Upper lobe of left lung (tissue), 6 donors: ENCODE measurements at regions not wholly inside any gene's neighbourhood (a gene's known extent, or its start where the extent isn't known, plus 50 kb on each side); places are given as distances from the start of the nearest gene placed in this dataset.

Experiments used
- ATAC-seq, 2 donors: fragments of 200-7000 bp; cut with Tn5 transposase; one replicate each; pipeline ENCODE4 v1.9.1; 2022; ENCODE audit warnings: mild to moderate bottlenecking in 2 of 2, moderate library complexity in 2 of 2; ENCODE audit not compliant: low FRiP score in 2 of 2
- DNase-seq, 2 donors: peaks; one replicate each; pipeline ENCODE4 v3.0.0-alpha.2; 2019 to 2020
- H3K27ac ChIP-seq, 4 donors: fragments of 200-600 bp; sonication (generic); one replicate each; pipeline ENCODE4 v1.5.1; 2016 to 2019
- H3K27me3 ChIP-seq, 4 donors: fragments of 200-600 bp; sonication (generic); one replicate each; pipeline ENCODE4 v1.5.1; 2017 to 2019
- H3K36me3 ChIP-seq, 4 donors: fragments of 200-600 bp; sonication (generic); one replicate each; pipeline ENCODE4 v1.5.1; 2016 to 2019
- H3K4me1 ChIP-seq, 4 donors: fragments of 200-600 bp; sonication (generic); one replicate each; pipeline ENCODE4 v1.5.1; 2018 to 2019
- H3K4me3 ChIP-seq, 4 donors: fragments of 200-600 bp; sonication (generic); one replicate each; pipeline ENCODE4 v1.5.1; 2017 to 2019; ENCODE audit warnings: mild to moderate bottlenecking in 2 of 4, moderate library complexity in 1 of 4
- H3K9me3 ChIP-seq, 4 donors: fragments of 200-600 bp; sonication (generic); one replicate each; pipeline ENCODE4 v1.5.1; 2018 to 2019
- CTCF ChIP-seq, 6 experiments: fragments of 450-650 bp in 4 of 6; fragments of 200-600 bp in 2 of 6; sonication (generic) in 2 of 6; IDR thresholded peaks; one replicate each; pipeline ENCODE4 v1.5.1; 2016 to 2019; ENCODE audit warnings: antibody characterized with exemption in 6 of 6
- EP300 ChIP-seq, 4 donors: sonication (generic); formaldehyde crosslinking; IDR thresholded peaks; one replicate each; pipeline ENCODE4 v1.5.1; 2017; ENCODE audit warnings: antibody characterized with exemption in 4 of 4, control low read depth in 2 of 4
- POLR2A ChIP-seq, 4 donors: fragments of 450-650 bp; IDR thresholded peaks; one replicate each; pipeline ENCODE4 v1.5.1; 2016 to 2017; ENCODE audit warnings: antibody characterized with exemption in 4 of 4, mild to moderate bottlenecking in 2 of 4
- POLR2AphosphoS5 ChIP-seq, 2 donors: sonication (generic); formaldehyde crosslinking; IDR thresholded peaks; one replicate each; pipeline ENCODE4 v1.5.1; 2017; ENCODE audit warnings: antibody characterized with exemption in 2 of 2
- WGBS, 2 donors: methylation state at CpG; one replicate each; pipeline ENCODE4 v1.1.5; 2017 to 2018; 5-methylcytosine and 5-hydroxymethylcytosine counted together
- donor health status: DM: no; HTN: no; CAD: no; lungs with moderate emphysema.
- donor health status: DM: no; HTN: yes; CAD: no; lungs with severe emphysema.

- Histone ChIP-seq H3K4me1 (no peaks in the 10 kb centered on the region), H3K36me3 (no peaks in the 10 kb centered on the region), H3K4me3 (no peak overlapping the region), H3K9me3 (no peaks in the 10 kb centered on the region), H3K27ac (no peak overlapping the region), H3K27me3 (no peaks in the 10 kb centered on the region)
- TF ChIP-seq EP300 (IDR thresholded peaks at IDR 0.05) (no peak), POLR2AphosphoS5 (IDR thresholded peaks at IDR 0.05) (no peak), POLR2A (IDR thresholded peaks at IDR 0.05) (no peak), CTCF (IDR thresholded peaks at IDR 0.05) (no peak)
- DNase-seq (no peak), ATAC-seq (no peak)
- WGBS, 2 donors: 63 to 64% methylated on average over 2 of the region's 2 CpGs
These were observed 976.9 kb downstream of the BRINP3 start for GRCh38 chr1:189500778-189501177.

GRCh38 chr1:189510827-189511226, 966.8 kb downstream of the BRINP3 start:
- DNase-seq (no peak), ATAC-seq (no peak)
- H3K4me3 ChIP-seq: no peak overlapping the region
- H3K27me3 ChIP-seq: no peaks in the 10 kb centered on the region
- no peaks in the 10 kb centered on the region for H3K36me3 ChIP-seq
- no peak for TF ChIP-seq POLR2A (IDR thresholded peaks at IDR 0.05)
- no peak for TF ChIP-seq CTCF (IDR thresholded peaks at IDR 0.05)
- TF ChIP-seq POLR2AphosphoS5 (IDR thresholded peaks at IDR 0.05): no peak
- no peak for TF ChIP-seq EP300 (IDR thresholded peaks at IDR 0.05)
- peaks cover 0 to 2% (median 0%) of the 10 kb centered on the region in 4 donors for H3K9me3 ChIP-seq
- no peak overlapping the region for H3K27ac ChIP-seq
- no peaks in the 10 kb centered on the region for H3K4me1 ChIP-seq

- no peak for TF ChIP-seq POLR2A (IDR thresholded peaks at IDR 0.05)
- TF ChIP-seq POLR2AphosphoS5 (IDR thresholded peaks at IDR 0.05): no peak
- TF ChIP-seq CTCF (IDR thresholded peaks at IDR 0.05): no peak
- no peak for TF ChIP-seq EP300 (IDR thresholded peaks at IDR 0.05)
- ATAC-seq: no peak
- 85% methylated on average over 6 of the region's 6 CpGs; no CpG with 5 or more reads in 1 of the 2 donors for WGBS, 2 donors
- no peaks in the 10 kb centered on the region for H3K36me3 ChIP-seq
- no peak for DNase-seq
- H3K27ac ChIP-seq: no peak overlapping the region
- no peaks in the 10 kb centered on the region for H3K27me3 ChIP-seq
- no peak overlapping the region for H3K4me3 ChIP-seq
- no peaks in the 10 kb centered on the region for H3K4me1 ChIP-seq
- H3K9me3 ChIP-seq: peaks cover 0 to 2% (median 0%) of the 10 kb centered on the region in 4 donors
These were observed 964.6 kb downstream of the BRINP3 start for GRCh38 chr1:189513091-189513490.

DNA sequence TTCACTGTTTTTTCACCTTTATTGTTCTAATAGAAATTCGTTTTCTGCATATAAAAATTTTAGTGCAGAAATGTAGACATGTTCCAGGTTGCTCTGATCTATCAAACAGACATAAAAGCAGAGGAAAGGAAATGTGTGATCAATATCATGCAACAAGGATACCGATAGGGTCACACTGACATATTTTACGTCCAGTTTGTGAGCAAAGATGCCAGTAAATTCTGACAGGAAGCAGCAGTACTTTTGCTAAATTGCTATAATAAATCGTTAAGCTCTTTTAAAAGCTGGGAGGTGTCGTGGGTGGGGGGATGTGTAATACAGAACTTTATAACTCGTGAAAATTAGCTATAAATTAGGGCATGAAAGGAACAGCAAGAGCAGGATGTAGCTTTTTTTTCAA, 955.2 kb downstream of the BRINP3 start:
- Histone ChIP-seq H3K9me3 (no peaks in the 10 kb centered on the region), H3K27me3 (no peaks in the 10 kb centered on the region), H3K4me1 (no peaks in the 10 kb centered on the region), H3K4me3 (no peak overlapping the region), H3K36me3 (no peaks in the 10 kb centered on the region), H3K27ac (no peak overlapping the region)
- ATAC-seq: no peak
- TF ChIP-seq POLR2A (IDR thresholded peaks at IDR 0.05) (no peak), CTCF (IDR thresholded peaks at IDR 0.05) (no peak), POLR2AphosphoS5 (IDR thresholded peaks at IDR 0.05) (no peak), EP300 (IDR thresholded peaks at IDR 0.05) (no peak)
- DNase-seq: no peak
- 53 to 69% methylated on average over 6 of the region's 6 CpGs for WGBS, 2 donors

GRCh38 chr1:189524501-189524900, 953.2 kb downstream of the BRINP3 start:
- ATAC-seq (no peak), DNase-seq (no peak)
- TF ChIP-seq EP300 (IDR thresholded peaks at IDR 0.05) (no peak), POLR2AphosphoS5 (IDR thresholded peaks at IDR 0.05) (no peak), CTCF (IDR thresholded peaks at IDR 0.05) (no peak), POLR2A (IDR thresholded peaks at IDR 0.05) (no peak)
- no peaks in the 10 kb centered on the region for H3K27me3 ChIP-seq
- H3K4me3 ChIP-seq: no peak overlapping the region
- H3K4me1 ChIP-seq: no peaks in the 10 kb centered on the region
- H3K9me3 ChIP-seq: no peaks in the 10 kb centered on the region
- WGBS, 2 donors: 91 to 94% methylated on average over 1 of the region's 1 CpG
- H3K36me3 ChIP-seq: no peaks in the 10 kb centered on the region
- H3K27ac ChIP-seq: no peak overlapping the region
